ENCODE measurements at regions not wholly inside any gene's neighbourhood (a gene's known extent, or its start where the extent isn't known, plus 50 kb on each side); places are given as distances from the start of the nearest gene placed in this dataset.

DNA sequence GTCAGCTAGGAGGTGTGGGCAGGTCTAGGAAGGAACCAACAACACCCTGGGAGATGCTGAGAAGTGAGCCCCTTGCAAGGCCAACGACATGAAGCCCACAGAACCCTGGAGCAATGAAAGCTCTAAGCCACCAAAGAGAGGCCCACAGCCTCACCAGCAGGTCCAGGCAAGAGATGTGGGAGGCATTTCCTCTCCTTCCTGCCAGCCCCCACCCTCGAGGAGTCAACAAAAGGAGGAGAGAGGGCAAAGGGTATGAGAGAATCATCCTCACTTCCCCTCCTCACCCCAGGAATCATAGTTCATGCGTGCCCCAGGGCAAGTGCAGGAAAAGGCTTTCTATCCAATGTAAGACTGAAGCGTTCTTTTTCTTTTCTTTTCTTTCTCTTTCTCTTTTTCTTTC is 195.8 kb downstream of the SHQ1 start:
- TF ChIP-seq, protein P1, sequence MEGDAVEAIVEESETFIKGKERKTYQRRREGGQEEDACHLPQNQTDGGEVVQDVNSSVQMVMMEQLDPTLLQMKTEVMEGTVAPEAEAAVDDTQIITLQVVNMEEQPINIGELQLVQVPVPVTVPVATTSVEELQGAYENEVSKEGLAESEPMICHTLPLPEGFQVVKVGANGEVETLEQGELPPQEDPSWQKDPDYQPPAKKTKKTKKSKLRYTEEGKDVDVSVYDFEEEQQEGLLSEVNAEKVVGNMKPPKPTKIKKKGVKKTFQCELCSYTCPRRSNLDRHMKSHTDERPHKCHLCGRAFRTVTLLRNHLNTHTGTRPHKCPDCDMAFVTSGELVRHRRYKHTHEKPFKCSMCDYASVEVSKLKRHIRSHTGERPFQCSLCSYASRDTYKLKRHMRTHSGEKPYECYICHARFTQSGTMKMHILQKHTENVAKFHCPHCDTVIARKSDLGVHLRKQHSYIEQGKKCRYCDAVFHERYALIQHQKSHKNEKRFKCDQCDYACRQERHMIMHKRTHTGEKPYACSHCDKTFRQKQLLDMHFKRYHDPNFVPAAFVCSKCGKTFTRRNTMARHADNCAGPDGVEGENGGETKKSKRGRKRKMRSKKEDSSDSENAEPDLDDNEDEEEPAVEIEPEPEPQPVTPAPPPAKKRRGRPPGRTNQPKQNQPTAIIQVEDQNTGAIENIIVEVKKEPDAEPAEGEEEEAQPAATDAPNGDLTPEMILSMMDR (IDR thresholded peaks at IDR 0.05) = no peak
- TF ChIP-seq POLR2A (IDR thresholded peaks at IDR 0.05) = no peak

Measured in vagina (tissue), 2 donors.